Endothelial cell of umbilical vein (primary cell): ENCODE measurements at regions not wholly inside any gene's neighbourhood (a gene's known extent, or its start where the extent isn't known, plus 50 kb on each side); places are given as distances from the start of the nearest gene placed in this dataset.

Experiments used
- CTCF ChIP-seq, 2 donors: IDR thresholded peaks; 1 replicate in 1 of 2; 2 replicates in 1 of 2; pipeline ENCODE4 v1.5.1; 2011; ENCODE audit warnings: low read length in 2 of 2, mild to moderate bottlenecking in 2 of 2, moderate library complexity in 2 of 2, control low read depth in 1 of 2, inconsistent platforms in 1 of 2, low read depth in 1 of 2; ENCODE audit not compliant: insufficient read depth in 1 of 2; ENCODE audit errors: extremely low read depth in 1 of 2
- EZH2 ChIP-seq: IDR thresholded peaks from 2 replicates; pipeline ENCODE4 v1.6.1; 2012; ENCODE audit warnings: borderline replicate concordance, low read depth, mild to moderate bottlenecking, moderate library complexity, low read length, inconsistent platforms; ENCODE audit not compliant: severe bottlenecking
- FOS ChIP-seq: IDR thresholded peaks from 2 replicates; pipeline ENCODE4 v1.6.1; 2011; ENCODE audit warnings: mild to moderate bottlenecking, low read length, moderate library complexity, borderline replicate concordance; ENCODE audit not compliant: insufficient read depth
- GATA2 ChIP-seq: IDR thresholded peaks from 2 replicates; pipeline ENCODE4 v1.7.0; 2011; ENCODE audit warnings: low read depth, mild to moderate bottlenecking, moderate library complexity, mixed read lengths, low read length; ENCODE audit not compliant: insufficient read length, insufficient read depth
- JUN ChIP-seq: IDR thresholded peaks from 2 replicates; pipeline ENCODE4 v1.6.1; 2011; ENCODE audit warnings: borderline replicate concordance, low read depth; ENCODE audit not compliant: insufficient read length, insufficient read depth
- MAX ChIP-seq: IDR thresholded peaks from 2 replicates; pipeline ENCODE4 v1.6.1; 2011; ENCODE audit not compliant: insufficient read depth, insufficient read length
- MYC ChIP-seq: IDR thresholded peaks from one replicate; pipeline ENCODE4 v1.6.1; 2011; ENCODE audit warnings: mild to moderate bottlenecking, low read depth, low read length
- POLR2A ChIP-seq: IDR thresholded peaks from 2 replicates; pipeline ENCODE4 v1.6.1; 2012; ENCODE audit warnings: low read depth, mild to moderate bottlenecking, control low read depth, low read length
- POLR2AphosphoS5 ChIP-seq: IDR thresholded peaks from 2 replicates; pipeline ENCODE4 v1.6.1; 2012; ENCODE audit warnings: low read depth, mild to moderate bottlenecking, control low read depth, low read length, moderate library complexity; ENCODE audit not compliant: insufficient read depth

- TF ChIP-seq EZH2 (no peak), CTCF (IDR thresholded peaks at IDR 0.05; ENCODE audit: extremely low read depth in 1 of 2, insufficient read depth in 1 of 2, low read depth in 1 of 2, low read length in 2 of 2) (no peak), POLR2A (no peak), MAX (no peak), POLR2AphosphoS5 (no peak), JUN (no peak), FOS (no peak), MYC (no peak), GATA2 (no peak)
Measured at GRCh38 chr6:155993240-155993639, 537.6 kb upstream of the NOX3 start.
